Heart left ventricle (tissue), 13 donors: ENCODE measurements at regions not wholly inside any gene's neighbourhood (a gene's known extent, or its start where the extent isn't known, plus 50 kb on each side); places are given as distances from the start of the nearest gene placed in this dataset.

Experiments
- POLR2A ChIP-seq, 2 donors: fragments of 450-650 bp; IDR thresholded peaks; one replicate each; pipeline ENCODE4 v1.6.1; 2017; ENCODE audit warnings: antibody characterized with exemption in 2 of 2, mild to moderate bottlenecking in 2 of 2, moderate library complexity in 2 of 2
- TF ChIP-seq, protein P1 (sequence below), 12 donors: fragments of 200-600 bp; sonication (generic) in 4 of 12; IDR thresholded peaks; one replicate each; pipeline versions ENCODE4 v1.5.0 to v1.8.0; 2018 to 2022; ENCODE audit warnings: antibody characterized with exemption in 12 of 12, mild to moderate bottlenecking in 5 of 12
- donor health status: ischemic (EF 13 %, LVEDD 7.1; RV severe dilation, severe dysfunction).
- donor health status: DM: no; HTN: yes; CAD: no.
- donor health status: DM: no; HTN: no; CAD: no.
- donor health status: ischemic (EF 25% LVEDD 6.9; RV normal size, moderate dysfunction).
- donor health status: ischemic (EF 25% LVEDD 5.7; RV mildly dilated, moderate dysfunction).
- donor health status: ischemic (EF 35%, LVEDD 5.7; RV mildly dilated, moderate dysfunction).
- donor health status: nonischemic (EF 11% LVEDD 7.7; RV severe dilation, severe dysfunction).
- donor health status: DM: yes; HTN: yes; CAD: no.
- donor health status: PGD.
- donor health status: ischemic (EF 29% LVEDD 5.4; RV normal size, mild dysfunction).
- donor health status: nonischemic (EF 23%, LVEDD 6.1; RV moderate dilation, normal function).

GRCh38 chr17:71292006-71292405 is 828.8 kb upstream of the SOX9 start:
- TF ChIP-seq, protein P1, sequence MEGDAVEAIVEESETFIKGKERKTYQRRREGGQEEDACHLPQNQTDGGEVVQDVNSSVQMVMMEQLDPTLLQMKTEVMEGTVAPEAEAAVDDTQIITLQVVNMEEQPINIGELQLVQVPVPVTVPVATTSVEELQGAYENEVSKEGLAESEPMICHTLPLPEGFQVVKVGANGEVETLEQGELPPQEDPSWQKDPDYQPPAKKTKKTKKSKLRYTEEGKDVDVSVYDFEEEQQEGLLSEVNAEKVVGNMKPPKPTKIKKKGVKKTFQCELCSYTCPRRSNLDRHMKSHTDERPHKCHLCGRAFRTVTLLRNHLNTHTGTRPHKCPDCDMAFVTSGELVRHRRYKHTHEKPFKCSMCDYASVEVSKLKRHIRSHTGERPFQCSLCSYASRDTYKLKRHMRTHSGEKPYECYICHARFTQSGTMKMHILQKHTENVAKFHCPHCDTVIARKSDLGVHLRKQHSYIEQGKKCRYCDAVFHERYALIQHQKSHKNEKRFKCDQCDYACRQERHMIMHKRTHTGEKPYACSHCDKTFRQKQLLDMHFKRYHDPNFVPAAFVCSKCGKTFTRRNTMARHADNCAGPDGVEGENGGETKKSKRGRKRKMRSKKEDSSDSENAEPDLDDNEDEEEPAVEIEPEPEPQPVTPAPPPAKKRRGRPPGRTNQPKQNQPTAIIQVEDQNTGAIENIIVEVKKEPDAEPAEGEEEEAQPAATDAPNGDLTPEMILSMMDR (IDR thresholded peaks at IDR 0.05): no peak
- TF ChIP-seq POLR2A (IDR thresholded peaks at IDR 0.05): no peak
